HG02884 (cell line): ENCODE measurements at regions not wholly inside any gene's neighbourhood (a gene's known extent, or its start where the extent isn't known, plus 50 kb on each side); places are given as distances from the start of the nearest gene placed in this dataset.

ENCODE experiments used
- ATAC-seq: cut with Tn5 transposase; IDR thresholded peaks from one replicate; pipeline ENCODE4 v1.9.1; 2021; ENCODE audit warnings: mild to moderate bottlenecking, moderate library complexity; ENCODE audit not compliant: unreplicated experiment

- no peak for ATAC-seq
Observed at GRCh38 chr1:37410105-37410504, 64.3 kb upstream of the ZC3H12A start.

GRCh38 chr1:37410815-37411214 lies 63.6 kb upstream of the ZC3H12A start:
- ATAC-seq: no peak

- ATAC-seq: no peak
Observed at GRCh38 chr1:37415611-37416244, 58.7 kb upstream of the ZC3H12A start.

GRCh38 chr1:37420456-37420855 lies 53.9 kb upstream of the ZC3H12A start:
- ATAC-seq: no peak

GRCh38 chr1:37423810-37424209 lies 50.6 kb upstream of the ZC3H12A start:
- no peak for ATAC-seq

- no peak for ATAC-seq
Observed at GRCh38 chr1:37424523-37424922, 49.9 kb upstream of the ZC3H12A start.
